Omental fat pad (tissue), 3 donors: ENCODE measurements at regions not wholly inside any gene's neighbourhood (a gene's known extent, or its start where the extent isn't known, plus 50 kb on each side); places are given as distances from the start of the nearest gene placed in this dataset.

Experiments
- ATAC-seq: fragments of 150-250 bp; one replicate; pipeline ENCODE4 v1.9.1; 2016; ENCODE audit warnings: mild to moderate bottlenecking, moderate library complexity; ENCODE audit not compliant: low FRiP score
- DNase-seq: peaks from one replicate; pipeline ENCODE4 v3.0.0-alpha.2; 2019; ENCODE audit warnings: low spot score
- TF ChIP-seq, protein P1 (sequence below), 3 donors: fragments of 450-650 bp; IDR thresholded peaks; one replicate each; pipeline ENCODE4 v1.5.1; 2016 to 2017; ENCODE audit warnings: antibody characterized with exemption in 3 of 3, mild to moderate bottlenecking in 3 of 3, moderate library complexity in 2 of 3

DNA sequence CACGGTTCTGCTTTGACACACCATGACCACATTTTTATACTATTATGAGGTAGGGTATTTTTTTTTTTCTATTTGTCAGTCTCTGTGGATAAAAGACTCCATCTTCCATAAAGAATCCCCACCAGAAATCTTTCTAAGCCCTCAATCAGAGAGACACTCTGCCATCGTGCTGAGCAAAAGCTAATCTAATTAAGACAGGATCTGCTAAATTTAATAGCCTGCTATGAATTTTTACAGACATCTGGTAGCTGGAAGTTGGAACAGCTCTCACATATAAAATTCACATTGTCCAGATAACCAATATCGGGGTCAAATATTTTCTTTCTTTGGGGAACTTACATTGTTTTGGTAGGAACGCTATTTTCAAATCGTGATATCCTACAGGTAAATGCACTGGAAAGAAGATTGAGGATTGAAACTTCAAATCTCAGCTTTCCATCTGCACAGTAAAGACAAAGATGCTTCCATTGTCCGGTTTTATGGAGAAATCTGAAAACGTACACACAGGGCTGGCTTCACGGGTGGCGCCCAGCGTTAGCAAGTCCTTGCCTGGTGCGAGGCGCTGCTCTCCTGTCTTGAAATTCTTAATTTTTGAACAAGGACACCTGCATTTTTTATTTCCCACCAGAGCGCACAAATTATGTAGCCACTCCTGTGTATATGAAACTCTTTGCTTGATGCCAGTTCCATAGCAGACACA lies 573.8 kb upstream of the NOX3 start:
- ATAC-seq = no peak
- no peak for DNase-seq
- TF ChIP-seq, protein P1, sequence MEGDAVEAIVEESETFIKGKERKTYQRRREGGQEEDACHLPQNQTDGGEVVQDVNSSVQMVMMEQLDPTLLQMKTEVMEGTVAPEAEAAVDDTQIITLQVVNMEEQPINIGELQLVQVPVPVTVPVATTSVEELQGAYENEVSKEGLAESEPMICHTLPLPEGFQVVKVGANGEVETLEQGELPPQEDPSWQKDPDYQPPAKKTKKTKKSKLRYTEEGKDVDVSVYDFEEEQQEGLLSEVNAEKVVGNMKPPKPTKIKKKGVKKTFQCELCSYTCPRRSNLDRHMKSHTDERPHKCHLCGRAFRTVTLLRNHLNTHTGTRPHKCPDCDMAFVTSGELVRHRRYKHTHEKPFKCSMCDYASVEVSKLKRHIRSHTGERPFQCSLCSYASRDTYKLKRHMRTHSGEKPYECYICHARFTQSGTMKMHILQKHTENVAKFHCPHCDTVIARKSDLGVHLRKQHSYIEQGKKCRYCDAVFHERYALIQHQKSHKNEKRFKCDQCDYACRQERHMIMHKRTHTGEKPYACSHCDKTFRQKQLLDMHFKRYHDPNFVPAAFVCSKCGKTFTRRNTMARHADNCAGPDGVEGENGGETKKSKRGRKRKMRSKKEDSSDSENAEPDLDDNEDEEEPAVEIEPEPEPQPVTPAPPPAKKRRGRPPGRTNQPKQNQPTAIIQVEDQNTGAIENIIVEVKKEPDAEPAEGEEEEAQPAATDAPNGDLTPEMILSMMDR (IDR thresholded peaks at IDR 0.05) = no peak

DNA sequence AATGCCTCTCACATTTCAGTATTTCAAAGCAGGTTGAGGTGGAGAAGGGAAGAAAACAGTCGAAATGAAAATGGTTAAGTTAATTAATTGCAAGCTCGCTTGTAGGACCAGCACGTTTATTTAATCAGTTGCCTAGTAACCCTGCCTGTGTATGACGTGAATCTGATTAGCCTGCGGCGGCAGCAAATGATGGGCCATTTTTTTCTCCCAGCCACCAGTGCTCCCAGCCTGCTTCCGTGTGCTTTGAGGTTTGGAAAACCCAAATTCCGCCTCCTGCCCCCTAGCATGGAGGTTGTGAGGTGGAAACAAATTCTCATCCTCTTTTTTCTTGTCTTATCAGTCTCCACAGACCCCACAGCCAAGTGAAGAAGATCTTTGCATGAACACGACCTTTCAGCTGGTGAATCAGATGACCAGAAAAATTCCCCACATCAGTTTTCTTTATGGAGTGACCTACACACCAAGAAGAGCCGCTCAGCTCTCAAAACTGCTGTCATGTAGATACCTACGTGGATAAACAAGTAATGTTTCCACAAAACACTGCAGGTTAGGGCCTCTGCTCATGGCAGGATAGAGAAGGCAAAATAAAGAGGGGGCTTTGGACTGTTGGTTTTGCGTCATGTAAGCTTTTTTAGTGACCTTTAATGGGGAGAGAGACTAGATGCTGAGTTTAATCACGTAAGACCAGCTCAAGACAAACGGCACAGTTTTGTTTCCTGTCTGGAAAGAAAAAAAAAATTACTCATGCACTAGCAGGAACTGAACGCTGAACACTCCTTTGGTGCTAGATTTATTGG lies 572.9 kb upstream of the NOX3 start:
- TF ChIP-seq, protein P1 (IDR thresholded peaks at IDR 0.05) = no peak
- ATAC-seq (no peak), DNase-seq (no peak)

DNA sequence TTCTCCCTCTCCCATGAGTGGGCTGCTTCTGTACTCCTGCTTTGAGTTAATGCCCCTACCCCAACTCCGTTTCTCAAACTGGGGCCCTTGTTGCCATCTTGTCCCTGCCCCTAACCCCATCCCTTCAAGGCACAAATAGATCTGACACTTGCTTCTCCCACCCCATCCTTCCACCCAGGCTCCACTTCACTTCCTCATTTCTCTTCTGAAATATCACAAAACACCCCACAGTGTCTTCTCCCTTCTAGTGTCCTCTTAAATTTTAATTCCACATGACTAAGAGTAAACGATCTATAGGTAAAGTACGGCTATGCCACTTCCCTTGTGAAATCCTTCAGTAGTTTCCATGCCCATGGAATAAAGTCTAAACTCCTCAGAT lies 571.6 kb upstream of the NOX3 start:
- DNase-seq (no peak), ATAC-seq (no peak)
- TF ChIP-seq, protein P1 (IDR thresholded peaks at IDR 0.05) = no peak

DNA sequence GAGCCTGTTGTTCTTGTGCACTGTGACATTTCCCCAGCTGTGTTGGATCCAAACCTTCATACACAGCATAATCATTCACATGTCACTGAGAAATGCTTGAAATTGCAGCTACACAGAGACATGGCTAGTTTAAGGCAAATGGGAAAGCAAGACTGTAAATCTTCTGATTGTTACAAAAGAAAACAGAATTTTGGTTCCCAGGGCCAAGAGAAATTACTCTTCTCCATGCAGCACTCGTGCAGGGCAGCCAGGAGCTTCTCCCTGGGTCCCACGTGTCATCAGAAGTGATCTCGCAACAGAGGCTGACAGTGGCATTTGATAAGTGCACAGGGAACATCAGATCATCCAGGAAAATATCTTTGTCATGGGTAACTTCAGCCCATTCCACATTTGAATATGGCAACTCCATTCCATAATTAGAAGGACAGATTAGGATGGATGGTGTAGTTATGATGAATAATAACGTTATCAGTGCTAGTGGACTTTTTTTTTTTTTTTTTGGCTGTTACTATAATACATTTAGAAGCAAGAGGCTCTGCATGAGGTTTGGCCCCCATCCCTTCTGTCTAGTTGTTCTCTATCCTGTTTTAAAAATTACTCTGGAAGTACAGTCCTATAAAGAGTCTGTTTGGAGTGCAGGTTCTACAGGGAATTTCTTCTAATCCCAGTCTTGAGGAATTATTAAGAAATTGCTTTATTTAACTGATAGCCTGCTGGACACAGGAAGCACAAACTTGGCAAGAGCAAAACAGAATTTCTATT lies 571.0 kb upstream of the NOX3 start:
- no peak for DNase-seq
- no peak for ATAC-seq
- TF ChIP-seq, protein P1 (IDR thresholded peaks at IDR 0.05) = no peak

DNA sequence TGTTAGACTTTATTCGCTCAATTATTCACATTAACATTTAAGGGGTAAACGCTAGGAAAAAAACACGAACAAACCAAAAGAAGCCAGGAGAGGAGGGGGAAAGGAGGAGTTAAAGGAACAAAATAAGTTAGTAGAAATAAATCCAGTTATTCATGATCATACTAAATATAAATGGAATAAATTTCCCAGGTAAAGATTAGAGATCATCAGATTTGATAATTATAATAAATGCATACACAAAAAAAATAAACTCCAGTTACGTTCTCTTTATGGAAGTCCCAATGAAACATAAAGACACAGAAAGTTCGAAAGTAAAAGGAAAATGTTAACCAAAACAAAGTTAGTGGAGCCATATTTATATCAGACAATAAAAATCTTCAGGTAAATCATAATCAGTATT lies 568.7 kb upstream of the NOX3 start:
- DNase-seq = no peak

DNA sequence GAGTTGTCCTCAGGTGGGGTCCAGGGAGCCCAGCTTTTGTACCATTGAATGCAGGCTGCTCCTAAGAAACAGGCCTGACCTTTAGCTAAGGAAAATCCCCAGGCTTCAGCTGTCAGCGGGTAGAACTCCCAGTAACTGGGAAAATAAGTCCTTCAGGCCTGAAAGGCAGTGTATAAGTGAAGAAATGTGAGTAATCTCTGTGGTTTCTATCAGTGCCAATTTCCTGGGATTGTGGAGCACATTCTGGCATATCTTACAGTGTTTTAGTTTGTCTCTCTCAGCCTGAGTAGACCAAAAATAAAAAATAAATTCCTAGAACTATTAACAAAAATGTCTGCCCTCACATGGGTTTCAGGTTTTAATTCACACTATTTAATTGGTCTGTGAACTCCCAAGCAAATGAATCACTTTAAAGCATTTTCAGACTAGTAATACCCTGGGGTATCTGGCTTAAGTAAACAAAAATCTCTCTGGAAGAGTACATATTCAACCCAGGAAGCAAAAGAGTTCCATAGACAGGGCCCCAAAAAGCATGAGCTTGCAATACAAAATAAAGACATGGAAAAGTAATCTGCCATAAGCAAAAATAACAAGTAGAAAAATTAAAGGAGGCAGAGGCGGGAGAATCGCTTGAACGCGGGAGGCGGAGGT lies 566.2 kb upstream of the NOX3 start:
- DNase-seq = no peak
- TF ChIP-seq, protein P1 (IDR thresholded peaks at IDR 0.05) = no peak
- ATAC-seq = no peak

More for the DNA sequence above, 568.7 kb upstream of the NOX3 start:
- no peak for ATAC-seq
- TF ChIP-seq, protein P1 (IDR thresholded peaks at IDR 0.05) = no peak
